ENCODE measurements at regions not wholly inside any gene's neighbourhood (a gene's known extent, or its start where the extent isn't known, plus 50 kb on each side); places are given as distances from the start of the nearest gene placed in this dataset.

GRCh38 chr12:94807951-94808350 lies 157.6 kb upstream of the TMCC3 start:
- intact Hi-C loops (cut with DNase I) = no loop called here
- Histone ChIP-seq H3K9me3 (no peaks in the 10 kb centered on the region), H3K27me3 (no peaks in the 10 kb centered on the region), H3K36me3 (no peaks in the 10 kb centered on the region), H3K27ac (no peak overlapping the region), H3K4me1 (no peaks in the 10 kb centered on the region), H3K4me3 (no peak overlapping the region)
- DNase-seq (ENCODE audit: extremely low spot score in 2 of 2) = no peak
- TF ChIP-seq POLR2AphosphoS5 (IDR thresholded peaks at IDR 0.05; ENCODE audit: insufficient read depth in 1 of 2, low read depth in 1 of 2) = no peak
- no peak for TF ChIP-seq CTCF (IDR thresholded peaks at IDR 0.05)
- no peak for TF ChIP-seq POLR2A (IDR thresholded peaks at IDR 0.05)

GRCh38 chr12:94806617-94807016 lies 156.3 kb upstream of the TMCC3 start:
- no peak for DNase-seq (ENCODE audit: extremely low spot score in 2 of 2)
- no peaks in the 10 kb centered on the region for H3K9me3 ChIP-seq
- H3K27me3 ChIP-seq = no peaks in the 10 kb centered on the region
- H3K4me1 ChIP-seq = no peaks in the 10 kb centered on the region
- intact Hi-C loops (cut with DNase I) = no loop called here
- H3K36me3 ChIP-seq = no peaks in the 10 kb centered on the region
- H3K4me3 ChIP-seq = no peak overlapping the region
- no peak for TF ChIP-seq CTCF (IDR thresholded peaks at IDR 0.05)
- no peak for TF ChIP-seq POLR2A (IDR thresholded peaks at IDR 0.05)
- TF ChIP-seq POLR2AphosphoS5 (IDR thresholded peaks at IDR 0.05; ENCODE audit: insufficient read depth in 1 of 2, low read depth in 1 of 2) = no peak
- H3K27ac ChIP-seq = no peak overlapping the region

GRCh38 chr12:94805749-94806529 lies 155.6 kb upstream of the TMCC3 start:
- Histone ChIP-seq H3K27me3 (no peaks in the 10 kb centered on the region), H3K27ac (no peak overlapping the region), H3K4me3 (no peak overlapping the region), H3K4me1 (no peaks in the 10 kb centered on the region), H3K36me3 (no peaks in the 10 kb centered on the region), H3K9me3 (no peaks in the 10 kb centered on the region)
- TF ChIP-seq CTCF (IDR thresholded peaks at IDR 0.05) (no peak), POLR2A (IDR thresholded peaks at IDR 0.05) (no peak), POLR2AphosphoS5 (IDR thresholded peaks at IDR 0.05; ENCODE audit: insufficient read depth in 1 of 2, low read depth in 1 of 2) (no peak)
- DNase-seq (ENCODE audit: extremely low spot score in 2 of 2) = no peak
- intact Hi-C loops (cut with DNase I) = no loop called here

GRCh38 chr12:94803939-94804338 lies 153.6 kb upstream of the TMCC3 start:
- no peak for DNase-seq (ENCODE audit: extremely low spot score in 2 of 2)
- no peak overlapping the region for H3K27ac ChIP-seq
- no peak overlapping the region for H3K4me3 ChIP-seq
- H3K4me1 ChIP-seq = no peaks in the 10 kb centered on the region
- intact Hi-C loops (cut with DNase I) = no loop called here
- H3K27me3 ChIP-seq = no peaks in the 10 kb centered on the region
- H3K9me3 ChIP-seq = no peaks in the 10 kb centered on the region
- TF ChIP-seq CTCF (IDR thresholded peaks at IDR 0.05) (no peak), POLR2AphosphoS5 (IDR thresholded peaks at IDR 0.05; ENCODE audit: insufficient read depth in 1 of 2, low read depth in 1 of 2) (no peak), POLR2A (IDR thresholded peaks at IDR 0.05) (no peak)
- no peaks in the 10 kb centered on the region for H3K36me3 ChIP-seq

- no peaks in the 10 kb centered on the region for H3K36me3 ChIP-seq
- no peak overlapping the region for H3K27ac ChIP-seq
- no peak for TF ChIP-seq CTCF (IDR thresholded peaks at IDR 0.05)
- TF ChIP-seq POLR2AphosphoS5 (IDR thresholded peaks at IDR 0.05; ENCODE audit: insufficient read depth in 1 of 2, low read depth in 1 of 2) = no peak
- no peak for TF ChIP-seq POLR2A (IDR thresholded peaks at IDR 0.05)
- no peaks in the 10 kb centered on the region for H3K27me3 ChIP-seq
- intact Hi-C loops (cut with DNase I) = no loop called here
- no peak for DNase-seq (ENCODE audit: extremely low spot score in 2 of 2)
- H3K9me3 ChIP-seq = no peaks in the 10 kb centered on the region
- H3K4me1 ChIP-seq = no peaks in the 10 kb centered on the region
- no peak overlapping the region for H3K4me3 ChIP-seq
These were observed 152.4 kb upstream of the TMCC3 start for GRCh38 chr12:94802796-94803195.
